ENCODE measurements at regions not wholly inside any gene's neighbourhood (a gene's known extent, or its start where the extent isn't known, plus 50 kb on each side); places are given as distances from the start of the nearest gene placed in this dataset.

DNA sequence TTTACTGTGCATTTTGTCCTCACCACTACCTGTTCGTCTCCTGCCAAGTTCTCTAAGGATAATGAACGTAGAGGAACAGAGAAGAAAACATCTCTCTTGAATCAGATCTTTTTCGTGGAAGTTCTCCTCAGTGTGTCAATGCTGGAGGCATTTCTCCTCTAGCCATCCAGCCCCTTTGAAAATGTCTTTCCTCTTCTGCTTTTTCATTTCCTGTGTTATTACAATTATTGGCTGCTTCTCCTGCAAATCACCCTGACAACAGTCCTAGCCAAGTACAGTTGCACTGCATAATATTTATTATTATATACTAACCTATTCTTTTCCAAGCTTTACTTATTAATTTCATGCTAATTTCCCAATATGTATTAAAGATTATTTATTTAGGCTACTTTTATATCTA lies 61.8 kb upstream of the TRPM3 start:
- no peak for DNase-seq (ENCODE audit: low read depth)

DNA sequence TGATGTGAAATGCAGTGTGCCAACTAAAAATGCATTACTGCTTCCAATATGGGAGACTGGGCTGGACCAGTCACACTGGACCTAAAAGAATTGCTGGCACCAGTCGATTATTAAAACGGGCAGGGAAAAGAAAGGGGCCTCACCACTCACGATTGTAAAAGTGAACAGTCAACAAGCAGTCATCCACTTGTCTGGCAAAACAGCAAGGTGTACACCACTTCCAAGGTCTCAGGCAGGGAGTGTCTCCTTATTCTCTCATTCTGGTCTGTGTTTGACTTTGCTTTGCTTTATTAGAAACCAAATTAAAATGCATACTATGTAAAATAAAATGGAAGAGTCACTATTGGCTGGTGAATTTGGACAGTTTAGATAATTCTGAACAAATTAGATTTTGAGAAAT lies 57.8 kb upstream of the TRPM3 start:
- DNase-seq (ENCODE audit: low read depth), result no peak

DNA sequence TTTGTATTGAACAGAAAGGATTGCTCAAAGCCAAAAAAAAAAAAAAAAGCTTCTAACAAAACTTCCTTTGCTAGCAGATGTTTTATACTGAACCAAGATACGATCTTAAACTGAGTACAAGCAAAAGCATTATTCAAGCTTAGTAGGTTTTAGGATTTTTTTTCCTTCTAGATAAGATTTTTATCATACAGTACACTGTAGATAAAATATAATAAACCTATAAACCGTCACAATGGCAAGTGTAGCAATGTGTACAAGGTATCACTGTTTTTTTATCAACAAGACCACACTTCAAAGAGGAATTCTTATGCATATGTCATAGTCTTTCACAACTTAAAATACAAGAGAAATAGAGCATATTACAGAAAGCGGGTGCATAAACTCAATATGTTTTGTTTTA lies 56.5 kb upstream of the TRPM3 start:
- no peak for DNase-seq (ENCODE audit: low read depth)

DNA sequence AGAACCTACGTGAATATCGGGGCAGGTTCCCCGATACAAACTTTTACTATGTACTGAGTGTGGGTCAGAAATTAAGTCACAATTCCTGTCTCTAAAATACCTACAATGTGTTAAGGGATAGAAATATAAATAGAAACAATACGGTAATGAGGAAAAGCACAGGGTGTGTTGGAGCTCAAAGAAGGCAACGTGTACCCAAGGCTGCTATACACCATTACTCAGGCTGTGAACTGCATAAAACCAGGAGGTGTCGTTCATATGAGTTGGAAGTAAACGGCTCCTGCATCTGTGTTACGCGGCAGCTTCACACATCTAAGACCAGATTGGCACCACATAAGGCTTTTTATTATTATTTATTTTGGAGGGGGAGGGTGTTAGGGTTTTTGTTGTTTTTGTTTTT lies 50.1 kb upstream of the TRPM3 start:
- no peak for DNase-seq (ENCODE audit: low read depth)
